NCI-H187 (cell line): ENCODE measurements at regions not wholly inside any gene's neighbourhood (a gene's known extent, or its start where the extent isn't known, plus 50 kb on each side); places are given as distances from the start of the nearest gene placed in this dataset.
"Not testable (repeated sequence)": the region's sequence is repeated elsewhere in the genome, so short reads cannot be mapped to it uniquely, and the experiment has no call there.

Experiments
- DNase-seq, 2 experiments: peaks; one replicate each; lab custom pipeline; 2025; lab: John Stamatoyannopoulos, UW

DNA sequence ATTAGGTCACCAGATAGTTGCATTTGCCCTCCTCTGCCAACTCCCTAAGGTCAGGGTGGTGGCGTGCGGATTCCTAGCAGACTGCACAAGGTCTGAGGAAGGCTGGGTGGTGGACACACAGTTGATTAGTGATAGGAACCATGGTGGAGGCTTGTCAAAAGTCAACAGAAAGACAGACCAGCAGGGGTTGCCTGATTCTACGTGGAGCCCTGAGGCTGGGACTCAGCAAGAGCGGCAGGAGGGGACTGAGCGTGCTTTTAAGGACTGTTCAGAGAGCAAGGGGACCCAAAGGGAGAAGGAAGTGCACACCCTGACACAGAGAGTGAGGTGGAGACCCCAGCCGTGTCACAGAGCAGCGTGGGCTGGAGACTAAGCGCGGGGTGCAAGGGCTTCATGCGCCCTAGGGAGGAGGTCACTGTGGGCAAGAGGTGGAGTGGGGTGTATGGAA, 513.2 kb downstream of the RNF144A start:
- no peak for DNase-seq

DNA sequence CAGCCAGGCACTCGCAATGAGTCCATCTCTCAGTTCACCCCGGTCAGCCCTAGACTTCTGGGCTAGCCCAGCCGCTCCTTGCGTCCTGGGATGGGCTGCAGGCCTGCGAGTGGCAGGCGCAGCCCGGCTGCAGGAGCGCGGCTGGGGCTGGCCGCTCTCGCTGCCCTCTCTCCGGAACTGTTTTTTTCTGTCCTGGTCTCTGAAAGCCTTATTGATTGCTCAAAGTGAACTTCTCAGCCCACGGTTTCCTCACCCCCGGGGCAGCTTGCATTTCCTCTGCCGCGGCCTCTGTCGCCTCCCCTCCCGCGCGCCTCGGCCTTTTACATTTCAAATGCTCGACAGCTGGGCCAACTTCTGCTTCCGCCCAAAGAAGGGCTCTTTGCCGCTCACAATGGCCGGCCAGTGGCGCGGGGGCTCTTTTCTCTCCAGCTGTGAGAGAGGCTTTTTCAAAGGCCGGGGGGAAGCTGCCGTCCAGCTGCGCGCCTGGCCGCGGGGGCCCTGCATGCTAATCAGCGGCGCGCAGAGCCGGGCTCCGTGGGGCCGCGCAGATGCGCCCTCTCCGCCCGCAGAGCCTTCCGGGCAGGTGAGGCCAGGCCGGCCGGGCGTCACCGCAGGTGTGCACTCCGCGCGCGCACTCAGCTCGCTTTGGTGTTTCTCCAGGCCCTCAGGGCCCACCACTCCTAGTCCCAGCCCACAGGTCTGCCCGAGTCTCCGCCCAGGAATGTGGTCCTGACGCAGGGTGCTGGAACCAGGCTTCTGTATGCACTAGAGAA, 513.8 kb downstream of the RNF144A start:
- no peak for DNase-seq

DNA sequence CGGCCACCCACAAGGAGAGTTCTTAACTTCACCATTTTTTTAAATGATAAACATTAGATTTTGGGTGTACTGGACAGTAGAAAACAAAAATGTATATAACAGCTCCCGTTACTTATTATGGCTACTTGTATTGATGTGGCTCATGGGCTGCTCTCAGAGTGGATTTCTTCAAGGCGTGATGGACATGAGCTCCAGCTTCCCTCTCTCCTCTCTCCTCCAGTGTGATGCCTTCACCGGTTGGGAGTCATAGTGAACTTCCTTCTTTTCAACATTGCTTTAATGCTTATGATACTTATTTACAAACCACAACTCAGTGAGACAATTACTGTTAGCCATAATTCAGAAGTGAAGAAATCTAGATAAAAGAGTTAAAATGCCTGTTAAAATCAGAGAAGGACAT, 515.2 kb downstream of the RNF144A start:
- DNase-seq = no peak

DNA sequence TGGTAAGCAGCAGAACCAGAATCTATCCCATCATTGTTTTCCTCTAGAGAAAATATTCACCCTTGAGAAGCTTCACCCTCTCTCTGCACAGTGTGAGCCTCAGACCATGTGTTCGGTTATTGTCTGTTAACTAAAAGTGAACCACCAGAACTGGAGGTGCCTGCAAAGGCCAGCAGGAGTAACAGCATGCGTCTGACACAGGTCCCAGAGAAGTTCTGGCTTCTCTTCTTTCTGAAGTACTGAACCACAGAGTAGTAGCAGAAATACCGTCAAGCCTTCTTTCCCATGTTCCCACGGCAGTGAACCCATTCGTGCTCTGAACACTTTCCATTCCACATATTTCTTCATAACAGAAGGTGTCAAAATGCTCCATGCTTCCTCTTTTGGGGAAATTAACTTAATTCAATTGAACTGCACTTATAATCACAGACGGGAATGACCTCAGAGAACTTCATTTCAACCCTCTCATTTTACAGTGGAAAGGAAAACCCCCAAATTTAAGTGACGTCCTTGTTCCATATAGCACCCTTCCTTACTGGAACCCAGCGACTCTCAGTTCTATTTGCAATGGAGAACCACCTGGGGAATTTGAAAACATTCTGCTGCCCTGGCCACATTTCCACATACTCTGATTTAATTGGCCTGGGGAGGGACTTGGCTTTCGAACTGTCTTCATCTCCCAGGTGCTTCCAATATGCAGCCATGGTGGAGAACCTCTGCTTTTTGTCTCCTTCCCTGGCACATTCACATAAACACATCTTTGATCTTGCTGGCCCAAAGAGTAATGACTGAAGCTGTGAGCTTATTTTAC, 519.1 kb downstream of the RNF144A start:
- DNase-seq = no peak

DNA sequence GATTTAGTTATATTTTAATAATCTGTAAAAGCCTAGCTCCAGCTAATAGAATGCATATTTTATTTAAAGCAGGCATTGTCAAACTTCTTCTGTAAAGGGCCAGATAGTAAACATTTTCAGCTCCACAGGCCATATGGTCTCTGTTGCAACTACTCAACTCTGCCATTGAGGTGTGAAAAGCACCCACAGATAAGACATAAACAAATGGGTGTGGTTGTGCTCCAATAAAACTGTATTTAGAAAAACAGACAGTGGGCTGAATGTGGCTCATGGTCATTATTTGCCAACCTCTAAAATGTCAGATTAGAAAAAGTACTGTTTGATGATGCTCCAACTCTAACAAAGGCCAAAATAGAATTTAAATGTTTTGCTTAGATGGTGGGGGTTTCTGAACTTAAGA, 519.9 kb downstream of the RNF144A start:
- no peak for DNase-seq

GRCh38 chr2:7437716-7438632, 520.8 kb downstream of the RNF144A start:
- no peak for DNase-seq

DNA sequence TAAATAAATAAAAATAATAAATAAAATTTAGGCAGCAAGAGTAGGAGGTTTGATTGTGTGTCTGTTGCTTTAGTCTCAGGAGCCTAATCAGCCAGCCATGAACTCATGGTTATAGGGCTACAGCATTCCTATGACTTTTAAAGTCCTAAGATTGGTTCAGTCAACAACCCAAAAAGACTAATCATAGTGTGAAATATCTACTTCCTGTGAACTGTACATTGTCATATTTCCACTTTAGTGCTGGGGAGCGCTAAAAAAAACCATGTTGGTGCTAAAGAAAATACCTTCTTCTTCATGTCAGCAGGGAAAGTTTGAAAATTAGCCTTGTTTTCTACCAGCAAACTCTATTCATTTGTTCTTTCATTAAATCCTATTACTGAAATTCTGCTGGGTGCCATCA, 521.6 kb downstream of the RNF144A start:
- no peak for DNase-seq

DNA sequence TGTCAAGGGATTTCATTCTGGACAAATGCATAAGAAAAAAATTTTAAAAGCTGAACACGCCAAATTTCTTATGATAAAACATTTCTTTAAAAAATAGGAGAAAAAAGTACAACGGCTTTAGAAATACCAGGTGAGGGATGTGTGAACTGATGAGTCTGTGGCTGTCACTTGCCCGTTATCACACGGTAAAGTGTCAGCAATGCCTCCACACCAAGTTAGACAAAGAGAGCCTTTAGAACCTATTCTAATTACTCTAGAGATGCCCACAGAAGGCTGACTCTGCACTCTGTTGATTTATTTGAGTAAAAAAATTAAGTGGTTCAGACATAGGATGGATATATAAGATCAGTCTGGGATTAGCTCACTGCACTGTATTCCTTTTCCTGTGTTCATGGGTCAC, 523.8 kb downstream of the RNF144A start:
- DNase-seq = no peak

DNA sequence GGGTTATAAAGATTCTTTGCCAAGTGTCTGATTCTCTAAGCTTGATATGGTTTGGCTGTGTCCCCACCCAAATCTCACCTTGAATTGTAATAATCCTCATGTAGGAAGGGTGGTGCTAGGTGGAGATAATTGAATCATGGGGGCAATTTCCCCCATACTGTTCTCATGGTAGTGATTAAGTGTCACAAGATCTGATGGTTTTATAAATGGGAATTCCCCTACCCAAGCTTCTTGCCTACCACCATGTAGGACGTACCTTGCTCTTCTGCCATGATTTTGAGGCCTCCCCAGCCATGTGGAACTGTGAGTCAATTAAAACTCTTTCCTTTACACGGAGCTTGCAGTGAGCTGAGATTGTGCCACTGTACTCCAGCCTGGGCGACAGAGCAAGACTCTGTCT, 524.6 kb downstream of the RNF144A start:
- DNase-seq = not testable (repeated sequence)

- no peak for DNase-seq
Measured at GRCh38 chr2:7444626-7445025, 527.4 kb downstream of the RNF144A start.

DNA sequence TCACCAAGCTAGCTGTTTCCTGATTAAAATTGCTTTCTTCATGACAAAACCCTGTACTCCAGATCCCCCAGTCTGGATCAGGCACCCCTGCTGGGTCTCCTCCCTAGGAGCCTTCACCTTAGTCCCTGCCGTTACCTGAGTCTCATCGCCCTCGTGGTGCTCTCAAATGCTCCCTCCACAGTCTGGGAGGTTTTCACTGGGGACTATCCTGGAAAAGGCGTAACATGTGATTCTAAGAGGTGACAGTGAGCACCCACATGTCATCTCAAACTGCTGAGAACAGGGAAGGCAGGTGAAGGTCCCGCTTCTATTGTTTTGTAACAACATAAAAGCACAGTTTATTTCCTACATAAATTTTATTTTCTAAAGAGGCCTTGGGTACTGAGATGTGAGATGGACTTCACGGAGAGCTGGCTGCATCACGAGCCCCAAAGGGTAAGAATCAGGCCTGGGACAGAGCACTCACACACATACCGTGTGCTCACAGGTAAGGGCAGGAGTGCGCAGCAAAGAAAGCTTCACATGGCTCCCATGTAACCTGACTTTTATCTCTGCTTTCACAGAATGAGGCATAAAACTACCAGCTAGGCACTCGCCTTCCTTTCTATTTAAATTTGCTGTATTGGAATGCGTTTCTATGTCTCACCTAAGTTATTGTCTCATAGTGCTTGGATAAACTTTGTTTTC, 531.5 kb downstream of the RNF144A start:
- no peak for DNase-seq

DNA sequence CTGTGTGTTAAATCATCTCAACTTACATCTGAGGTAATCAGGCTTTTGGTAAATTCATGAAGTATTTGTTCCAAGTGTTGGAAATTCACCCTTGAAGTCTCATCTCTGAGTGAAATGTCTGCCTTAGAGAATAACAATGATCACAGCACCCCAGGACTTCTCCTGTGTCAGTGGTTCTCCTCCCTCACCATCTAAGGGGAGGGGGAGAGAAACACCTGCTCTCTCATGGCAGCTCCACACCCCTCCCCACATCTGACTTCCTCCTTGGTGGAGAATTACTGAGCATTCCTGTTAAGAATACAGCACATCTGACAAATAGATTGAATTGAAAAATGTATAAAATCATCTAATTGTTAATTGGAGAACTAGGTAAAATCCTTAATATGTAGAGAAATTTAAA, 532.1 kb downstream of the RNF144A start:
- DNase-seq = no peak

- DNase-seq = no peak
Measured at GRCh38 chr2:7450188-7450832, 533.1 kb downstream of the RNF144A start.

DNA sequence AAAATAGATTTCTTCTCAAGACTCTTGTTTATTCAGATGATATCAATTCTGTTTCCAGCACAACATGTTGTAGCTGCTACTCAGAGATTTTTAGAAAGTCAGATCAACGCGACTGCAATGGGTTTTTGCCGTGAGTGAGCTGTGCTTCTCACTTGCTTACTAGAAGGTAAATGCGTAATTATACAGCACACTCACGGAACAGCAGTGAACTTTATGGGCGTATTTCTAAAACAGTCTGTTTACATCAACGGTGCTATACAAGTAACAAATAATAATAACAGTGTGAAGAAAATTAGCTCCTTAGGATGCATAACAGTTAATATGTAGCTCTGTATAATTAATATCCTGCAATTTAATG, 533.6 kb downstream of the RNF144A start:
- DNase-seq = no peak

- no peak for DNase-seq
Measured at GRCh38 chr2:7452110-7452876, 535.1 kb downstream of the RNF144A start.

GRCh38 chr2:7454592-7454991, 537.4 kb downstream of the RNF144A start:
- DNase-seq = no peak

GRCh38 chr2:7456762-7457161, 539.5 kb downstream of the RNF144A start:
- DNase-seq = no peak

GRCh38 chr2:7458066-7458465, 540.9 kb downstream of the RNF144A start:
- DNase-seq = no peak

- no peak for DNase-seq
Measured at GRCh38 chr2:7467782-7468447, 550.7 kb downstream of the RNF144A start.

DNA sequence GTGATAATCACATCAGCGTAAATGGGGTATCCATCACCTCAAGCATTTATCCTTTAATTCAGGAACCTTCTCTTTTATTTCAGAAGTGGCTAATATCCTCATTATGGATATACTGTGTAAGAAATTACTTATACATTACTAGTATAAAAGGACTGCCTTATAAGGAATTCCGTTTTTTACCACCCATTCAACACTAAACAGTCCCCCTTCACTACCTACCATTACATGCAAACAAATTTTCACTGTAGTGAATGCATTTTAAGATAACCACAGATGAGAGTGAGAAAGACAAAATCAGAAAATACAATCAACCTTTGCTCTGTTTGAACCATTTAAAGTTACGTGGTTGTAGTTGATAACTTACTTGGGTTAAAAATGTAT, 551.2 kb downstream of the RNF144A start:
- DNase-seq = no peak
